ENCODE measurements at regions not wholly inside any gene's neighbourhood (a gene's known extent, or its start where the extent isn't known, plus 50 kb on each side); places are given as distances from the start of the nearest gene placed in this dataset.

- FAIRE-seq: no peak
- DNase-seq (ENCODE audit: insufficient read length, low spot score): no peak
- TF ChIP-seq POLR2AphosphoS5 (IDR thresholded peaks at IDR 0.05; ENCODE audit: low read depth, low read length) (no peak), SPI1 (IDR thresholded peaks at IDR 0.05; ENCODE audit: low read depth, low read length) (no peak), POU2F2 (IDR thresholded peaks at IDR 0.05; ENCODE audit: low read depth, low read length) (no peak), TAF1 (IDR thresholded peaks at IDR 0.05; ENCODE audit: low read depth, low read length) (no peak), POLR2A (IDR thresholded peaks at IDR 0.05; ENCODE audit: low read depth, low read length) (no peak), PAX5 (IDR thresholded peaks at IDR 0.05; ENCODE audit: insufficient read depth, low read length, severe bottlenecking) (no peak)
Observed at GRCh38 chr15:39529457-39529856, 51.4 kb upstream of the THBS1 start.

GRCh38 chr15:39530480-39531342, 50.2 kb upstream of the THBS1 start:
- DNase-seq (ENCODE audit: insufficient read length, low spot score) (no peak), FAIRE-seq (no peak)
- TF ChIP-seq POLR2A (IDR thresholded peaks at IDR 0.05; ENCODE audit: low read depth, low read length) (no peak), SPI1 (IDR thresholded peaks at IDR 0.05; ENCODE audit: low read depth, low read length) (no peak), PAX5 (IDR thresholded peaks at IDR 0.05; ENCODE audit: insufficient read depth, low read length, severe bottlenecking) (no peak), POU2F2 (IDR thresholded peaks at IDR 0.05; ENCODE audit: low read depth, low read length) (no peak), TAF1 (IDR thresholded peaks at IDR 0.05; ENCODE audit: low read depth, low read length) (no peak), POLR2AphosphoS5 (IDR thresholded peaks at IDR 0.05; ENCODE audit: low read depth, low read length) (no peak)
